ENCODE measurements at regions not wholly inside any gene's neighbourhood (a gene's known extent, or its start where the extent isn't known, plus 50 kb on each side); places are given as distances from the start of the nearest gene placed in this dataset.

- Histone ChIP-seq H3F3A (ENCODE audit: low read depth) (no peaks in the 10 kb centered on the region), H3K4me3 (ENCODE audit: low read length, poor library complexity, severe bottlenecking) (no peak overlapping the region), H4K20me1 (ENCODE audit: insufficient read depth, low read length, poor library complexity, severe bottlenecking) (no peaks in the 10 kb centered on the region), H2AFZ (ENCODE audit: low read length) (no peak overlapping the region), H3K79me2 (ENCODE audit: insufficient read depth, low read length) (no peaks in the 10 kb centered on the region), H3K27me3 (ENCODE audit: insufficient read depth, low read length, poor library complexity, severe bottlenecking) (no peaks in the 10 kb centered on the region), H3K9ac (ENCODE audit: low read depth, low read length, poor library complexity, severe bottlenecking) (no peak overlapping the region), H3K9me2 (replicated peaks; ENCODE audit: low read depth, low read length) (no peaks in the 10 kb centered on the region), H3K4me1 (ENCODE audit: insufficient read depth, low read length, poor library complexity, severe bottlenecking) (no peaks in the 10 kb centered on the region), H3K9me3 (ENCODE audit: insufficient read depth, low read depth, low read length) (peaks cover 6% of the 10 kb centered on the region; the same call in 1 of the 2 replicates), H3K36me3 (ENCODE audit: insufficient read depth, low read length) (no peaks in the 10 kb centered on the region), H3K4me2 (ENCODE audit: low read depth, low read length, poor library complexity, severe bottlenecking) (no peak overlapping the region)
- TF ChIP-seq CTCF (conservative IDR thresholded peaks at IDR 0.05; ENCODE audit: low read length) = no peak
- TF ChIP-seq EZH2phosphoT487 (IDR thresholded peaks at IDR 0.05; ENCODE audit: borderline replicate concordance) = no peak
Observed at GRCh38 chr17:13074026-13074425, 56.2 kb upstream of the ELAC2 start.

GRCh38 chr17:13073018-13073417 lies 55.2 kb upstream of the ELAC2 start:
- Histone ChIP-seq H3K36me3 (ENCODE audit: insufficient read depth, low read length) (no peaks in the 10 kb centered on the region), H3K4me2 (ENCODE audit: low read depth, low read length, poor library complexity, severe bottlenecking) (no peak overlapping the region), H3K4me3 (ENCODE audit: low read length, poor library complexity, severe bottlenecking) (no peak overlapping the region), H3K4me1 (ENCODE audit: insufficient read depth, low read length, poor library complexity, severe bottlenecking) (no peaks in the 10 kb centered on the region), H3K79me2 (ENCODE audit: insufficient read depth, low read length) (no peaks in the 10 kb centered on the region), H3K27me3 (ENCODE audit: insufficient read depth, low read length, poor library complexity, severe bottlenecking) (no peaks in the 10 kb centered on the region), H4K20me1 (ENCODE audit: insufficient read depth, low read length, poor library complexity, severe bottlenecking) (no peaks in the 10 kb centered on the region), H3K9me3 (ENCODE audit: insufficient read depth, low read depth, low read length) (peaks cover 10% of the 10 kb centered on the region; the same call in 1 of the 2 replicates), H3F3A (ENCODE audit: low read depth) (no peaks in the 10 kb centered on the region), H3K9ac (ENCODE audit: low read depth, low read length, poor library complexity, severe bottlenecking) (no peak overlapping the region), H2AFZ (ENCODE audit: low read length) (no peak overlapping the region), H3K9me2 (replicated peaks; ENCODE audit: low read depth, low read length) (no peaks in the 10 kb centered on the region)
- TF ChIP-seq CTCF (conservative IDR thresholded peaks at IDR 0.05; ENCODE audit: low read length) (no peak), EZH2phosphoT487 (IDR thresholded peaks at IDR 0.05; ENCODE audit: borderline replicate concordance) (no peak)

GRCh38 chr17:13070732-13071131 lies 52.9 kb upstream of the ELAC2 start:
- no peak for TF ChIP-seq CTCF (conservative IDR thresholded peaks at IDR 0.05; ENCODE audit: low read length)
- Histone ChIP-seq H3K4me2 (ENCODE audit: low read depth, low read length, poor library complexity, severe bottlenecking) (no peak overlapping the region), H3K79me2 (ENCODE audit: insufficient read depth, low read length) (no peaks in the 10 kb centered on the region), H3K9me3 (ENCODE audit: insufficient read depth, low read depth, low read length) (peaks cover 18% of the 10 kb centered on the region; the same call in 1 of the 2 replicates), H2AFZ (ENCODE audit: low read length) (no peak overlapping the region), H3K36me3 (ENCODE audit: insufficient read depth, low read length) (no peaks in the 10 kb centered on the region), H4K20me1 (ENCODE audit: insufficient read depth, low read length, poor library complexity, severe bottlenecking) (no peaks in the 10 kb centered on the region), H3K27me3 (ENCODE audit: insufficient read depth, low read length, poor library complexity, severe bottlenecking) (no peaks in the 10 kb centered on the region), H3K9ac (ENCODE audit: low read depth, low read length, poor library complexity, severe bottlenecking) (no peak overlapping the region), H3F3A (ENCODE audit: low read depth) (no peaks in the 10 kb centered on the region), H3K9me2 (replicated peaks; ENCODE audit: low read depth, low read length) (no peaks in the 10 kb centered on the region), H3K4me3 (ENCODE audit: low read length, poor library complexity, severe bottlenecking) (no peak overlapping the region), H3K4me1 (ENCODE audit: insufficient read depth, low read length, poor library complexity, severe bottlenecking) (no peaks in the 10 kb centered on the region)
